Inferior parietal cortex (tissue), 1 donor: ENCODE measurements at regions not wholly inside any gene's neighbourhood (a gene's known extent, or its start where the extent isn't known, plus 50 kb on each side); places are given as distances from the start of the nearest gene placed in this dataset.
"Not testable (repeated sequence)": the region's sequence is repeated elsewhere in the genome, so short reads cannot be mapped to it uniquely, and the experiment has no call there.

Source experiments
- DNase-seq: peaks from one replicate; pipeline ENCODE4 v3.0.0-alpha.2; 2016; ENCODE audit errors: extremely low spot score

DNA sequence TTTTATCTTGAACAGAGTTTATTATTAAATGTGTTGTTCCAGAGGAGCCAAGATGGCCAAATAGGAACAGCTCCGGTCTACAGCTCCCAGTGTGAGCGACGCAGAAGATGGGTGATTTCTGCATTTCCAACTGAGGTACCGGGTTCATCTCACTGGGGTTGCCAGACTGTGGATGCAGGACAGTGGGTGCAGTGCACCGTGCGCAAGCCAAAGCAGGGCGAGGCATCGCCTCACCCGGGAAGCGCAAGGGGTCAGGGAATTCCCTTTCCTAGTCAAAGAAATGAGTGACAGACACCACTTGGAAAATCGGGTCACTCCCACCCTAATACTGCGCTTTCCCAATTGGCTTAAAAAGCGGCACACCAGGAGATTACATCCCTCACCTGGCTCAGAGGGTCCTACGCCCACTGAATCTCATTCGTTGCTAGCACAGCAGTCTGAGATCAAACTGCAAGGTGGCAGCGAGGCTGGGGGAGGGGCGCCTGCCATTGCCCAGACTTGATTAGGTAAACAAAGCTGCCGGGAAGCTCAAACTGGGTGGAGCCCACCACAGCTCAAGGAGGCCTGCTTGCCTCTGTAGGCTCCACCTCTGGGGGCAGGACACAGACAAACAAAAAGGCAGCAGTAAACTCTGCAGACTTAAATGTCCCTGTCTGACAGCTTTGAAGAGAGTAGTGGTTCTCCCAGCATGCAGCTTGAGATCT lies 155.2 kb upstream of the KBTBD8 start:
- DNase-seq = not testable (repeated sequence)

- no peak for DNase-seq
Observed at GRCh38 chr3:66851894-66852613, 146.1 kb upstream of the KBTBD8 start.

DNA sequence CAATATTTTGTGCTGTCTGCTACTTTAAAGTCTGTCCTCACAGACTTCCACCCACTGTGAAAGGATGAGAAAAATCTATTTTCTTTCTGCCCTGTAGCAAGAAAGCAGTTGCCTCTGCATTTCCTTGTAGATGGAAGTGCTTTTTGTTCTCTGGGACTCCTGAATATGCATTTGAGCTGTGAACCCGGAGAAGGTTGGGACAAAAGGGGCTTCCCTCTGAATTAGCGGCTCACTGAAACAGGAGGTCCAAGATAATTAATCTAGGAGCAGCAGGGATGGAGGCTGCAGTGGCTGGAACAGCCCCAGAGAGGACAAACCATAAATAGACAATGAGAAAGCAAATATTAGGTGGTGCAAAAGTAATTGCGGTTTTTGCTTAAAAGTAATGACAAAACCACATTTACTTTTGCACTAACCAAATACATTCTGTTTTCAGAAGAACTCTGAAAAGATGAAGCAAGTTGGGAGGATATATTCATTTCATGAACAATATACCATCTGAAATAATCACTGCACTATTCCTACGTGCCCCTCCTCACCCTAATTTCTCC lies 143.4 kb upstream of the KBTBD8 start:
- no peak for DNase-seq

- DNase-seq = no peak
Observed at GRCh38 chr3:66856533-66856932, 141.6 kb upstream of the KBTBD8 start.

GRCh38 chr3:66858656-66859381 lies 139.3 kb upstream of the KBTBD8 start:
- DNase-seq = no peak

DNA sequence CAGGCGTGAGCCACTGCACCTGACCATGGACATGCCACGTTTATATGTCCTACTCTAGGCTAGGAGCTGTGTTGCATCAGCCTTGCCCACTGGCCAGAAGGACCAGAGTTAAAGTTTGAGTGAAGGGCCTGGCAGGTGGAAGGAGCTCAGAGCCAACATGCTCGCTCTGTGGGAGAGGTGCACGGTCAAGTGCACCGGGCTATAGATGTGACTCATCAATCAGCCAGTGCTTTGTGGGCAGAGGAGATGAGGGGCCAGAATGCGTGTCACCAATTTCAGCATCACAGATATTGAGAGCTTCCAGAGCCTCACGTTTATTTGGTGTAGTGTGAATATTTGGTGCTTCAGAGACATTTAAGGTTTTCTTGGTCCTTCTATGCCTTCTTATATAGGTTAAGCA lies 137.3 kb upstream of the KBTBD8 start:
- no peak for DNase-seq

GRCh38 chr3:66863205-66864111 lies 134.6 kb upstream of the KBTBD8 start:
- DNase-seq = no peak

DNA sequence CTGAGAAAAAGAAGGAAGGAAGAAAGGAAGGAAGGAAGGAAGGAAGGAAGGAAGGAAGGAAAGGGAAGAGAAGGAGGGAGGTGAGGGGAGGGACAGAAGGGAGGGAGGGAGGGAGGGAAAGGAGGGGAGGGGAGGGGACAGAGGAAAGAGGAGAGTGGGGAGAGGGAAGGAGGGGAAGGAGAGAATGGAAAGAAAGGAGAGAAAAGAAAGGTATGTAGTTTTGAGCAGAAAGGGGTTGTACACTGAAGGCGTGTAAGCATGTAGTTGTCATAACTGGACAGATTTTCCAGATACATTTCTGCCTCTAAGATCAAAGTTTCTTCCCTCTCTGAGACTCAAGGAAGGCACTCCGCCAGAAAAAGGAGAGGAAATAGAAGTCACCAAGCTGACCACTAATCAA lies 113.4 kb upstream of the KBTBD8 start:
- no peak for DNase-seq

- no peak for DNase-seq
Observed at GRCh38 chr3:66885326-66886000, 112.6 kb upstream of the KBTBD8 start.

DNA sequence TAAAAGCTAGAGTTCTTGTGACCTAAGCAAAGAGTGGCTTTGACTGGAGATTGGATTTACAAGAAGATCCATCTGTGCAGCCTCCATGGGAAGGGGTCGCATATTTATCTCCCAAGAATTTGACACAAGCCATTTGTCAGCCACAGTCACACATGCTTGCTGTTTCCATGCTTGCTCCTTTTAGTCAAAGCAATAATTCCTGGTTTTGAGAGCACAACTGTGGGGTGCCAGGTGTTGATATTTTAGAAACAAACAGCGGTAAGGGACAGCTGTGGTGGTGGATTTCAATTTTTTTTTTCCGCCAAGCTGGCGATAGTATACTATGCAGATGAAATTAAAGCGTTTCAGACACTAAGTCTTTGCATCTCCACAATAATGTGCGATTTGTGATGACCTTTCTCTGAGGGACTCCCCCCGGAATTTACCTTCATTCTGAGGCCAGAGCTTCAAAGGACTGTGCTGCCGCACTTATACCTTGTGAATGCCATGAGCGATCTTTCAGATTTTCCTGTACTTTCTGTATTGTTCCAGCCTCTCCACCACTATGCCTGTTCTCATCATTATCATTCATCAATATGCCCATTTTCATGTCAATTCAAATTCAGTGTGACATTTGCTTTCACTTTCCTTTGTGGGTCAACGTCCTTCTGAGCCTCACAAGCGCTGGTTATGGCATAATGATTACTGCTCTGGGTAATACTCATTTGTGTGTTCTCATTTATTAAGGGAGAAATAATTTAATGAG lies 108.2 kb upstream of the KBTBD8 start:
- DNase-seq = no peak

GRCh38 chr3:66898155-66898554 lies 100.0 kb upstream of the KBTBD8 start:
- DNase-seq = no peak

DNA sequence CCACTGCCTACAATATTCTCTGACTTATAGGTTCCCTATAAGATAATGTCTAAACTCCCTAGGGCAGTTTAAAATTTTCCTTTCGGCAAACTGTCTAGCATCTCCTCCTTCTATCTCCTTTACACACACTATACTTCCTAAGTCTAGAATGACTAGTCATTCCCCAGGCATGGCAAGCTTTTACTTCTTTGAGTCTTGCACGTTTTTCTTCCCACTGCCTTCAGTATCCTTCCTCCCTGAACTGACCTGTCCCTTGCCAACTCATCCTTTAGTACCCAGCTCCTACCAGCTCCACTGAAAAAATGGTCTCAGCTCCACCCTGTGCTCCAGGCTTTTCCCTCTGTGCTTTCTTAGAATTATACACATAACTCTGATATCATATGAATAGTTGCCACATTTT lies 93.8 kb upstream of the KBTBD8 start:
- no peak for DNase-seq

- DNase-seq = no peak
Observed at GRCh38 chr3:66904831-66905493, 93.1 kb upstream of the KBTBD8 start.

DNA sequence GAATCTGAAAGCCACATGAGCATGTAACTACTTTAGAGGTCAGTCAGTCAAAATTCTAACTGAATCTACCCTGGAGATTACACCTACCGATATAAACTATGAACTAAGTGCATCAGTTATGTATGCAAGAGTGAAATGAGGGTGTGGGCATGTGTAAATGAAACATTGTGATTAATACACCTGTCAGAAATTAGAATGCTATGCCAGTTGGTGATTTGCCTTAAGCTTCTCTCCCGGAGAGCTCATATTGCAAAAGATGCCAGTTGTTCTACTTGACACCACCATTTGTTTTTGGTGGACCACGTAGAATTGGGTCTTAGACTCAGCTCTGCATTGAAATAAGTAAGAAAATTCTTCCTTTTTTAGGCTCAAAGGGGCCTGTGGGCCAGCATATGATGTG lies 91.0 kb upstream of the KBTBD8 start:
- DNase-seq = no peak

DNA sequence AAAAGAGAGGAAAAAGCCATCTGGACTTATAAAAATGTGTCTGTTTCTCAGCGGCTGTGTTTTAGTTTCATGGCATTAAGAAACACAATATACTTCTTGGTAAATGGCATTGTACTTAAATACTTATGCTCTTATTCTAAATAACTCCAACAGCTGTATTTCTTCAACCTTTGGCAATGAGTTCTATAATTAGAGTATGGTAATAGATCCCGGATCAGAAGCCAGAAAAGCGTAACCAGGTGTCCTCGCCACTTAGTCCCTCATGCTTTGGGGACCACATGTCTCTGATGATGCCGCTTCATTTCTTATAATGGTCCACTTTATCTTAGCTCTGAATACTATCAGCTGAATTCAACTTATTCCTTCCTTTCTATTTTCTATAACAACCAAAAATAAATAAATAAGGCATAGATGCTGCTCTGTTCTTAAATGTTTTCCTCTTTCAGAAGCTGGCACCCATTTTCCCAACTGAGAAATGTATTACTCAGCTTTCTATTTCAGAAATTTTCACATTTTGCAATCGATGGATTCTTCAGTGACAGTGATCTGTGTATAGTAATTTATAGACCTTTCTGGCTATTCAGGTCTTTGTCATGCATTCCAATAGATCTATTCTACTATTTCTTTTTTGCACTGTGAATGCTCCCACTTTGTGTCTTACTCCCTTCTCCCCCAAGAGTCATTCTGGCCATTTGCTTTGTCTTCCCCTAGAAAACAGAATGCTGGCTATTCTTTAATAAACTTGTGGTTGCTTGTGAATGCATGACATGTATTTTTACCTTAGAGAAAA lies 87.6 kb upstream of the KBTBD8 start:
- no peak for DNase-seq

GRCh38 chr3:66912306-66912705 lies 85.8 kb upstream of the KBTBD8 start:
- no peak for DNase-seq

DNA sequence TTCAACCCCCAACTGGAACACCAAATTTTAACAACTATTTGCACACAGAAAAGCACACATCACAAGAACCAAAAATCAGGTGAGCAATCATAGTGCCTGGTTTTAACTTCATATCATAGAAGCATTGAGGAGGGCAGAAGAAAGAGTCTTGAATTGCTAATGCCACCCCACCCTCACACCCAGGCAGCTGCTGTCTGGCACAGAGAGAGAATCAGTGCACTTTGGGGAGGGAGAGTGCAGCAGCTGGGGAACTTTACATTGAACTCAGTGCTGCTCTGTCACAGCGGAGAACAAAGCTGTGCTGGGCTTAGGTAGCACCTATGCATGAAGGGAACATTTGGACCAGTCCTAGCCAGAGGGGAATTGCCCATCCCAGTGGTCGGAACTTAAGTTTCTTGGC lies 76.0 kb upstream of the KBTBD8 start:
- DNase-seq = no peak

DNA sequence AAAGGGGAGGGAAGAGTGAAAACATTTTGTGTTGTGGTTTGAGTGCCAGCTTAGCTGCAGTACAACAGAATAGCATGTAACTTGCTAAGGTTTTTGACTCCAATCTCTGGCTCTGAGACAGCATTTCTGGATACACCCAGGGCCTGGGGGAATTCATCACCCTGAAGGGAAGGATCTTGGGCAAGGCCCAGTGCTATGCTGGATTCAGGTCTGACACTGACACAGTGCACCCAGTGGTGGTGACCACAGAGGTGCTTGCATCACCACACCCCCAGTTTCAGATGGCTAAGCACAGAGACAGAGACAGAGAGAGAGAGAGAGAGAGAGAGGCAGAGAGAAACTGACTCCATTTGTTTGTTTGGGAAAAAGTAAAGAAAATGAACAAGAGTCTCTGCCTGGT lies 74.1 kb upstream of the KBTBD8 start:
- DNase-seq = no peak

- DNase-seq = no peak
Observed at GRCh38 chr3:66928252-66928651, 69.9 kb upstream of the KBTBD8 start.
